Testis (tissue), 2 donors: ENCODE measurements at regions not wholly inside any gene's neighbourhood (a gene's known extent, or its start where the extent isn't known, plus 50 kb on each side); places are given as distances from the start of the nearest gene placed in this dataset.

Experiments
- DNase-seq: peaks from one replicate; pipeline ENCODE4 v3.0.0-alpha.2; 2019
- H3K27ac ChIP-seq, 2 donors: fragments of 200-600 bp; sonication (generic); one replicate each; pipeline ENCODE4 v1.5.1; 2019
- H3K27me3 ChIP-seq: fragments of 200-600 bp; sonication (generic); one replicate; pipeline ENCODE4 v1.5.1; 2019
- H3K36me3 ChIP-seq: fragments of 200-600 bp; sonication (generic); one replicate; pipeline ENCODE4 v1.5.1; 2017; ENCODE audit warnings: low read depth; ENCODE audit errors: missing control alignments
- H3K4me1 ChIP-seq: fragments of 200-600 bp; sonication (generic); one replicate; pipeline ENCODE4 v1.5.1; 2019
- H3K4me3 ChIP-seq, 2 donors: fragments of 200-600 bp; sonication (generic); one replicate each; pipeline ENCODE4 v1.5.1; 2017 to 2019
- H3K9me3 ChIP-seq: fragments of 200-600 bp; sonication (generic); one replicate; pipeline ENCODE4 v1.5.1; 2017
- POLR2A ChIP-seq: fragments of 450-650 bp; IDR thresholded peaks from one replicate; pipeline ENCODE4 v1.6.1; 2017; ENCODE audit warnings: antibody characterized with exemption, mild to moderate bottlenecking, moderate library complexity
- WGBS, 2 donors: methylation state at CpG; one replicate each; pipeline ENCODE4 v1.1.5; 2018; 5-methylcytosine and 5-hydroxymethylcytosine counted together
- intact Hi-C: fragments of 100-400 bp; cut with DNase I; formaldehyde crosslinking; loops from one replicate; pipeline ENCODE4 v1.15.1; 2023; ENCODE audit warnings: low total_unique reads
- TF ChIP-seq, protein P1 (sequence below), 3 experiments: fragments of 450-650 bp in 2 of 3; fragments of 200-600 bp in 1 of 3; sonication (generic) in 1 of 3; IDR thresholded peaks; one replicate each; pipeline ENCODE4 v1.5.1; 2016 to 2019; ENCODE audit warnings: antibody characterized with exemption in 3 of 3, mild to moderate bottlenecking in 2 of 3, moderate library complexity in 1 of 3

DNA sequence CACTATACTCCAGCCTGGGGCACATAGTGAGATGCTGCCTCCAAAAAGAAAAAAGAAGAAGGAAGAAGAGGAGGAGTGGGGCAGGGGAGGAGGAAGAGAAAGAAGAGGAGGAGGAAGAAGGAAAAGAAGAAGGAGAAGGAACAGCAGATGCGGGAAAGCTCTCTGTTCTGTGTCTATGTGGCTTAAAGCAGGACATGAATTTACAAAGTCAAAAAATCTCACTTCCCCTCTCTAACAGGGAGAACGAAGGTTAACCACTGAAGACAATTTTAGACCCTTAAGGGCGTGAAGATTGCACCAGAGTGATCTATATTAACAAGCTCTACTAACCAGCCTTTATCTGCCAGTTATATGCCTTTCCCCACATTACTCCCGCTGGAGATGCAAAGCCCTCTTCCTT lies 258.9 kb downstream of the METTL4 start:
- no peaks in the 10 kb centered on the region for H3K36me3 ChIP-seq
- H3K9me3 ChIP-seq: no peaks in the 10 kb centered on the region
- intact Hi-C loops: no loop called here
- no peaks in the 10 kb centered on the region for H3K4me1 ChIP-seq
- H3K4me3 ChIP-seq: no peak overlapping the region
- no peak overlapping the region for H3K27ac ChIP-seq
- TF ChIP-seq POLR2A: no peak
- TF ChIP-seq, protein P1, sequence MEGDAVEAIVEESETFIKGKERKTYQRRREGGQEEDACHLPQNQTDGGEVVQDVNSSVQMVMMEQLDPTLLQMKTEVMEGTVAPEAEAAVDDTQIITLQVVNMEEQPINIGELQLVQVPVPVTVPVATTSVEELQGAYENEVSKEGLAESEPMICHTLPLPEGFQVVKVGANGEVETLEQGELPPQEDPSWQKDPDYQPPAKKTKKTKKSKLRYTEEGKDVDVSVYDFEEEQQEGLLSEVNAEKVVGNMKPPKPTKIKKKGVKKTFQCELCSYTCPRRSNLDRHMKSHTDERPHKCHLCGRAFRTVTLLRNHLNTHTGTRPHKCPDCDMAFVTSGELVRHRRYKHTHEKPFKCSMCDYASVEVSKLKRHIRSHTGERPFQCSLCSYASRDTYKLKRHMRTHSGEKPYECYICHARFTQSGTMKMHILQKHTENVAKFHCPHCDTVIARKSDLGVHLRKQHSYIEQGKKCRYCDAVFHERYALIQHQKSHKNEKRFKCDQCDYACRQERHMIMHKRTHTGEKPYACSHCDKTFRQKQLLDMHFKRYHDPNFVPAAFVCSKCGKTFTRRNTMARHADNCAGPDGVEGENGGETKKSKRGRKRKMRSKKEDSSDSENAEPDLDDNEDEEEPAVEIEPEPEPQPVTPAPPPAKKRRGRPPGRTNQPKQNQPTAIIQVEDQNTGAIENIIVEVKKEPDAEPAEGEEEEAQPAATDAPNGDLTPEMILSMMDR (IDR thresholded peaks at IDR 0.05): no peak
- whole genome bisulfite sequencing, 2 donors: 76 to 84% methylated on average over 4 of the region's 4 CpGs
- DNase-seq: no peak
- H3K27me3 ChIP-seq: no peaks in the 10 kb centered on the region

DNA sequence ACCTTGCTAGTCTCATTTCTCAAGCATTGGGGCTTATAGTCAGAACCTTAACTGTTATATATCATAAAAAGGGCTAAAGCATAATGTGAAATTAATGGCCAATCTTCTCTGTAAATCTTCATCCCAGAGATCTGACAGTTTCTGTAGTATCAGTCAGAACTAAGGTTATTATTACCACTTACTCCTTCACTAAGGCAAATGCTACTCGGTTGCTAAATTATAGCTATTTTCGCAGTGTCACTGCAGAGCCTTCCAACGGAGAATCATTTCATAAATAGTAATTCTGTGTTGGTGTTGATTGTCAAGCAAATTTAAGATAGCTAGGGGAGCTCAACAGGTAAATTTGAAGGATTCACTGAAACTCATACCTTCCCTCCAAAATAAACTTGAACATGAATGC lies 258.0 kb downstream of the METTL4 start:
- intact Hi-C loops: no loop called here
- H3K27ac ChIP-seq: no peak overlapping the region
- DNase-seq: no peak
- WGBS, 2 donors: 73 to 79% methylated on average over 3 of the region's 3 CpGs
- H3K27me3 ChIP-seq: no peaks in the 10 kb centered on the region
- H3K4me1 ChIP-seq: no peaks in the 10 kb centered on the region
- H3K4me3 ChIP-seq: no peak overlapping the region
- no peaks in the 10 kb centered on the region for H3K9me3 ChIP-seq
- TF ChIP-seq, protein P1 (IDR thresholded peaks at IDR 0.05): no peak
- TF ChIP-seq POLR2A: no peak
- no peaks in the 10 kb centered on the region for H3K36me3 ChIP-seq

DNA sequence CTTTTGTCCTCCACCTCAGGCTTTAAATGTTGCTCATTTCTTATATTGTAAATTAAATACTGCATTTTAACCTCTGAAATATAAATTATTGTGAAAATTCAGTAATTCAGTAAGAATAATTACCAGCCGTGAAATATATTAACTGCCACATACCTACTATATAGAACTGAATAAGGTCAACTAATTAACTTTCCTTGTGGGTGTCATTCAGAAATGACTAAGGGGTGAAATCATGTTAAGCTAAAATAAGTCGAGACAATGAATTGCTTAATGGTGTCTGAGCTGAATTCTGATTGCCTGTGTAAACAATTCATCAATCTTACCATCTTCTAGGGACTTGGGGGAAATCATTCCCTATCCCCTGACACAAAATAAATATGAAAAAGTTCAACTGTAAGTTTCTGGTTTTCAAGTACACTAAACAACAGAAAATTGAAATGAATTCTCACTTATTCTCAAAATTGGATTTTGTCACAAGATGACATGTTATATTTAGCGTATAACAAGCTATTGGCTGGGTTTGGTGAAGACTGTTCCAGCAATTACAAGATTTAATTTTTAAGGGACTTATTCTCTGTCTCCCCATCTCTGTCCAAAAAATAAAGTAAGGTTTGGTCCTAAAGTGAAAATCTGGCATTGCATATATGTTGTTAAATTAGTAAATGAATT lies 255.1 kb downstream of the METTL4 start:
- WGBS, 2 donors: 79 to 87% methylated on average over 3 of the region's 3 CpGs

DNA sequence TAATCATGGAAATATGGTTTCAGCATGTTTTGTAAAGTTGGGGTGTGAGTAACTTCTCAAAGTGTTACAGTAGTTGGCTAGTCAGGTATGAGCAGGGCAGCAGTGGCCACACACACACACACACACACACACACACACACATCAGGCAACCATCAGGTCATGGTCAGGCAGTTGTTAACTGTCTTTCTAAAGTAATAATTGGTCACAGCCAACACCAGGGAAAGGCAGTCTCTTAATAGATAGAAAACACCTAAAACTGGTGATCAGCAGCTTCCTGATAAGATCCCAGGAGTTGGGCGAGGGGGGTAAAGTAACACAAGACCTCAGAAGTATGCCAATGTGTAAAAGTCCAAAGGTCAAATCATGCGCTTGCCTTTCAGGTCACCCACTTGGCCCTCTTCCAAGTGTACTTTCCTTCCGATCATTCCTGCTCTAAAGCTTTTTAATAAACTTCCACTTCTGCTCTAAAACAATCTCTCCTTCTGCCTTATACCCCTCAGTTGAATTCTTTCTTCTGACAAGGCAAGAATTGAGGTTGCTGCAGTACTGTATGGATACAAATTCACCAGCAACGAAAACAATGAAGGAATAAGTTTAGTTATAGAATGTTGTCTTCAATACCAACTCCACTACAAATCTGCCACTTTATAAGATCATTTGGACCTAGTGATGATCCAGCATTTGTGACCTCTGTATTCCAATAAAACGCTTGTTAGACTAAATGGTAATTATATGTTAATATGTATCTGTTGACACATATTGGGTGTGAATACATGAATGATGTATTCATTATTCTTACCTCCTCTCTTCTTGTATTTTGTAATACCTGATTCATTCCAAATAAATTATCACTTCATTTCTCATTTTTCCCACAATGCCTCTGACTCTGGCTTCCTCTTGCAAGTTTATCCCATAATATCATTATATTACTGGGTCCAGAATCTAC lies 254.3 kb downstream of the METTL4 start:
- TF ChIP-seq, protein P1 (IDR thresholded peaks at IDR 0.05): no peak
- no peak for TF ChIP-seq POLR2A

More for the DNA sequence above, 255.1 kb downstream of the METTL4 start:
- no peak overlapping the region for H3K27ac ChIP-seq
- no peak for DNase-seq
- H3K36me3 ChIP-seq: no peaks in the 10 kb centered on the region
- no peak overlapping the region for H3K4me3 ChIP-seq
- no peaks in the 10 kb centered on the region for H3K4me1 ChIP-seq
- intact Hi-C loops: no loop called here
- TF ChIP-seq POLR2A: no peak
- TF ChIP-seq, protein P1 (IDR thresholded peaks at IDR 0.05): no peak
- no peaks in the 10 kb centered on the region for H3K9me3 ChIP-seq
- H3K27me3 ChIP-seq: no peaks in the 10 kb centered on the region

More for the DNA sequence above, 254.3 kb downstream of the METTL4 start:
- no peaks in the 10 kb centered on the region for H3K4me1 ChIP-seq
- H3K36me3 ChIP-seq: no peaks in the 10 kb centered on the region
- no peak overlapping the region for H3K27ac ChIP-seq
- no peaks in the 10 kb centered on the region for H3K9me3 ChIP-seq
- intact Hi-C loops: no loop called here
- no peak overlapping the region for H3K4me3 ChIP-seq
- DNase-seq: no peak
- H3K27me3 ChIP-seq: no peaks in the 10 kb centered on the region
- 48 to 56% methylated on average over 5 of the region's 5 CpGs for WGBS, 2 donors
